HG03521 (cell line): ENCODE measurements at regions not wholly inside any gene's neighbourhood (a gene's known extent, or its start where the extent isn't known, plus 50 kb on each side); places are given as distances from the start of the nearest gene placed in this dataset.

ENCODE experiments used
- ATAC-seq: cut with Tn5 transposase; IDR thresholded peaks from one replicate; pipeline ENCODE4 v1.9.1; 2021; ENCODE audit warnings: mild to moderate bottlenecking, moderate library complexity; ENCODE audit not compliant: unreplicated experiment

GRCh38 chr4:24013668-24014422 lies 124.0 kb upstream of the PPARGC1A start:
- ATAC-seq: no peak

GRCh38 chr4:24010994-24011393 lies 121.1 kb upstream of the PPARGC1A start:
- no peak for ATAC-seq

- no peak for ATAC-seq
These were observed 120.7 kb upstream of the PPARGC1A start for GRCh38 chr4:24010573-24010972.

GRCh38 chr4:24007860-24008261 lies 118.0 kb upstream of the PPARGC1A start:
- ATAC-seq: no peak

GRCh38 chr4:24006269-24006668 lies 116.4 kb upstream of the PPARGC1A start:
- no peak for ATAC-seq

- ATAC-seq: no peak
These were observed 114.1 kb upstream of the PPARGC1A start for GRCh38 chr4:24003926-24004325.

GRCh38 chr4:24003496-24003895 lies 113.6 kb upstream of the PPARGC1A start:
- no peak for ATAC-seq

- ATAC-seq: no peak
These were observed 112.6 kb upstream of the PPARGC1A start for GRCh38 chr4:24002330-24002966.

GRCh38 chr4:24001486-24002329 lies 111.9 kb upstream of the PPARGC1A start:
- no peak for ATAC-seq

- ATAC-seq: no peak
These were observed 110.6 kb upstream of the PPARGC1A start for GRCh38 chr4:24000470-24000831.

GRCh38 chr4:23999714-24000469 lies 110.0 kb upstream of the PPARGC1A start:
- no peak for ATAC-seq

- ATAC-seq: peak; percentile 77
These were observed 103.5 kb upstream of the PPARGC1A start for GRCh38 chr4:23993373-23993772.

- no peak for ATAC-seq
These were observed 101.6 kb upstream of the PPARGC1A start for GRCh38 chr4:23991444-23991843.

GRCh38 chr4:23986270-23986669 lies 96.4 kb upstream of the PPARGC1A start:
- ATAC-seq: no peak

GRCh38 chr4:23981328-23981727 lies 91.5 kb upstream of the PPARGC1A start:
- no peak for ATAC-seq

GRCh38 chr4:23979534-23979933 lies 89.7 kb upstream of the PPARGC1A start:
- no peak for ATAC-seq

GRCh38 chr4:23978002-23978401 lies 88.2 kb upstream of the PPARGC1A start:
- no peak for ATAC-seq

- no peak for ATAC-seq
These were observed 86.6 kb upstream of the PPARGC1A start for GRCh38 chr4:23976423-23976822.

GRCh38 chr4:23973308-23973855 lies 83.5 kb upstream of the PPARGC1A start:
- ATAC-seq: no peak

GRCh38 chr4:23972805-23973204 lies 83.0 kb upstream of the PPARGC1A start:
- no peak for ATAC-seq

GRCh38 chr4:23972187-23972586 lies 82.3 kb upstream of the PPARGC1A start:
- no peak for ATAC-seq
